Thyroid gland (tissue), 4 donors: ENCODE measurements at regions not wholly inside any gene's neighbourhood (a gene's known extent, or its start where the extent isn't known, plus 50 kb on each side); places are given as distances from the start of the nearest gene placed in this dataset.

Experiments used
- POLR2A ChIP-seq, 2 donors: fragments of 450-650 bp; IDR thresholded peaks; one replicate each; pipeline ENCODE4 v1.6.1; 2017; ENCODE audit warnings: antibody characterized with exemption in 2 of 2, mild to moderate bottlenecking in 2 of 2, moderate library complexity in 1 of 2
- TF ChIP-seq, protein P1 (sequence below), 6 experiments: fragments of 200-600 bp in 3 of 6; fragments of 450-650 bp in 3 of 6; sonication (generic) in 3 of 6; IDR thresholded peaks; one replicate each; pipeline ENCODE4 v1.5.1; 2016 to 2019; ENCODE audit warnings: antibody characterized with exemption in 6 of 6, mild to moderate bottlenecking in 2 of 6, inconsistent platforms in 1 of 6, moderate library complexity in 1 of 6

GRCh38 chr6:27539551-27539950 is 66.6 kb upstream of the ZNF184 start:
- TF ChIP-seq POLR2A (IDR thresholded peaks at IDR 0.05) = no peak
- TF ChIP-seq, protein P1, sequence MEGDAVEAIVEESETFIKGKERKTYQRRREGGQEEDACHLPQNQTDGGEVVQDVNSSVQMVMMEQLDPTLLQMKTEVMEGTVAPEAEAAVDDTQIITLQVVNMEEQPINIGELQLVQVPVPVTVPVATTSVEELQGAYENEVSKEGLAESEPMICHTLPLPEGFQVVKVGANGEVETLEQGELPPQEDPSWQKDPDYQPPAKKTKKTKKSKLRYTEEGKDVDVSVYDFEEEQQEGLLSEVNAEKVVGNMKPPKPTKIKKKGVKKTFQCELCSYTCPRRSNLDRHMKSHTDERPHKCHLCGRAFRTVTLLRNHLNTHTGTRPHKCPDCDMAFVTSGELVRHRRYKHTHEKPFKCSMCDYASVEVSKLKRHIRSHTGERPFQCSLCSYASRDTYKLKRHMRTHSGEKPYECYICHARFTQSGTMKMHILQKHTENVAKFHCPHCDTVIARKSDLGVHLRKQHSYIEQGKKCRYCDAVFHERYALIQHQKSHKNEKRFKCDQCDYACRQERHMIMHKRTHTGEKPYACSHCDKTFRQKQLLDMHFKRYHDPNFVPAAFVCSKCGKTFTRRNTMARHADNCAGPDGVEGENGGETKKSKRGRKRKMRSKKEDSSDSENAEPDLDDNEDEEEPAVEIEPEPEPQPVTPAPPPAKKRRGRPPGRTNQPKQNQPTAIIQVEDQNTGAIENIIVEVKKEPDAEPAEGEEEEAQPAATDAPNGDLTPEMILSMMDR (IDR thresholded peaks at IDR 0.05) = no peak
